ENCODE measurements at regions not wholly inside any gene's neighbourhood (a gene's known extent, or its start where the extent isn't known, plus 50 kb on each side); places are given as distances from the start of the nearest gene placed in this dataset.
"Not testable (repeated sequence)": the region's sequence is repeated elsewhere in the genome, so short reads cannot be mapped to it uniquely, and the experiment has no call there.

DNA sequence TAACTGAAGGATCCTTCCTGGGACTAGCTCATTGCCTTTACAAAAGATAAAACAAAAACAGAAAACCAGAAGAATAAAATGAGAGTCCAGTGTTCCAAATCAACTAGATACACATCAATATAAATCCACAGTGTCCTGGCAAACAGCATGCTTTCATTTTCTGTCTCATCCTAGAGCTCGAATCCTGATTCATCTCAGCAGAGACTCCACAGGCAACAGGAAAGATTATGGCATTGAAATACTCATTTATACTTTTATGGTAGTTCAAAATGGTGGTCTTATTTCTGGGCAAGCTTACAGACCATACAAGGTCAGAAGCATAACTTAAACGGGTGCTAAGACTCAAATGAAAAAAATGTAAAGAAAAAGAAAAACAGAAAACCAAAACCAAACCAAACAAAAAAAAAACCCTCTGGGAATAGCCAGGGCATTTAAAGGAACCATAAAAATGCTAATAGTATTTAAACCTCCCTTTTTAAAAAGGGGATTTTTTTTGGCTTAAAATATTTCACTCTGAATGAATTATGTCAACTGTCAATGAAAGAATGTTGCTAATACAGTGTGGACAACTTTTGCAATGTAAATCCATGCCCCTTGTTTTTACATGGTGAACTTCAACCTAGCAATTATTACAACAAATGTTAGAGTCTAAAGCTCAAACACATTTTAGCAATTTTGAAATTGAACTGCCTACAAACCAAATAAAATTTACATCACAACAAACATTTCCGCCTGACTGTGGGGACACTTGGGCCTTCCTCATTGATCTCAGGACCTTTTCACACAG lies 57.9 kb downstream of the GPR101 start:
- intact Hi-C loops (cut with DNase I) = no loop called here
- no peak for DNase-seq

DNA sequence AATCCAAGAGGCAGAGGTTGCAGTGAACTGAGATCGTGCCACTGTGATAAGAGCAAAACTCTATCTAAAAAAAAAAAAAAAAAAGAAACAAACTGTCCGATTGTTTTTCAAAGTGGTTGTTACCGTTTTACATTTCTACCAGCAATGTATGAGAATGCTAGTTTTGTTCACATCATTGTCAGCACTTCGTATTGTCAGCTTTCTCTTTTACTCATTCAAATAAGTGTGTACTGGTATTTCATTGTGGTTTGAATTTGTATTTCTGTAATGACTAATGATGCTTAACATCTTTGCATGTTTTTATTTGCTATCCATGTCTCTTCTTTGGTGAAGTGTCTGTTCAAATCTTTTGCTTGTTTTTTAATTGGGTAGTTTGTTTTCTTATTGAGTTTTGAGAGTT lies 65.8 kb downstream of the GPR101 start:
- intact Hi-C loops (cut with DNase I) = no loop called here
- DNase-seq = no peak

DNA sequence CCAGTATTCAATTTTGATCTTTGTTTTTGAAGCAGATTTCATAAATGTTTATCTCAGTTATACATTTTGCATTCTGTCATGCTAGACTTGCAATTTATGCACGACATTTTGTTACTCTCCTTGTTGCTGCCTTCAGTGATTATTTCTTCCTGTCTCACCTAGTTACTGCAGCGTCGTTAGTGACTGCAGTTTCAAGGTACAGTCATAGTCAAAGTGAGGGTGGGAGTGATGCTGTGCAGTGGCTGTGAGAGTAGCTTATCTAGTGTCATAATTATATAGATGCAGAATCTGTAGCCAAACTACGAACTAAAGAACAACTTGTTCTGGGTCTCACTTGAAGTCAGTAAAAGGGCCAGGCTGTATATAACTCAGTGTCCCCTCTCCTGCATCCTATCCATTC lies 69.8 kb downstream of the GPR101 start:
- intact Hi-C loops (cut with DNase I) = no loop called here
- no peak for DNase-seq

DNA sequence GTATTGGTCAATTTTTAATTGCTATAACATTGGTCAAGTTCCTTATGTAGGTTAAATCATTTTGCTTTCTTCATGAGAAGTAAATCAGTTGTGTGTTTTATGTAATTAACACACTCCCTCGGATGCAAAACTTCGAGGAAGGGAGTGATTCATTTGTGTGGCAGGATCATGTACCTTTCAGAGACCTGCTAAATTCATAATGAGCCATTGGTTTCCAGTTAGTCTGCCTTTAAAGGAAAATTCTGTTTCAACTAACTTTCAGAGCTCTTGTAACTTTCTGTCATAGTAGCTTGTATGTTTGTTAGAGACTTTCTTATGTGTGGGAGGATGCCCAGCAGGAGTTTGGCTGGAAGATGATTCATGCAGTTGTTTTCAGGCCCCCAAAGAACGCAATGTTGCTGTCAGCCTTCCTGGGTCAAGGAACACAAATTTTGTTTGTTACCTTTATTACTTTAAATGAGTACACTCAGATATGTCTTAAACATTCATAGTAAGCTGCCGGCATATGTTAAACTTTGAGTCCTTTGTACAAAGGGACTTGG lies 72.1 kb downstream of the GPR101 start:
- intact Hi-C loops (cut with DNase I) = no loop called here
- no peak for DNase-seq

DNA sequence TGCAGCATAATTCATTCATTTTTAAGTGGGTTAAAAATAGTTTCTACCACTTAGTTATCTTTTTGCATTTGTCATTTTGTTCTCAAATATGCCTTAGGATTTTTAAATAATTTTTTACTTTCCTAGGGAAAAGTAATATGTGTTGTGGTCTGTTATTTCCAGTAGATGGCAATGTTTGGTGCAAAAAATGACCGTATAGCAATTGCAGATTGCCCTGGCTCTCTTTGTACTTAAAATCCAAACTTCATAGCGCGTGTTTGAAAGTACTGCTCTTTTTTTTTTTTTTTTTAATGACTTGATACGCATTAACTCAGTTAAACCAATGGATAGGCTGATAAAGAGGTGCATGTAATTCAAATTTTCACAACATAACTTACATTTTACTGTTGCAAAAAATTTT lies 74.4 kb upstream of the RBMX start:
- DNase-seq = no peak
- intact Hi-C loops (cut with DNase I) = loop anchor here (5.0 to 10.0 kb wide), 2 partner anchors 97 to 240 kb away; no protein-coding TSS in a partner anchor

DNA sequence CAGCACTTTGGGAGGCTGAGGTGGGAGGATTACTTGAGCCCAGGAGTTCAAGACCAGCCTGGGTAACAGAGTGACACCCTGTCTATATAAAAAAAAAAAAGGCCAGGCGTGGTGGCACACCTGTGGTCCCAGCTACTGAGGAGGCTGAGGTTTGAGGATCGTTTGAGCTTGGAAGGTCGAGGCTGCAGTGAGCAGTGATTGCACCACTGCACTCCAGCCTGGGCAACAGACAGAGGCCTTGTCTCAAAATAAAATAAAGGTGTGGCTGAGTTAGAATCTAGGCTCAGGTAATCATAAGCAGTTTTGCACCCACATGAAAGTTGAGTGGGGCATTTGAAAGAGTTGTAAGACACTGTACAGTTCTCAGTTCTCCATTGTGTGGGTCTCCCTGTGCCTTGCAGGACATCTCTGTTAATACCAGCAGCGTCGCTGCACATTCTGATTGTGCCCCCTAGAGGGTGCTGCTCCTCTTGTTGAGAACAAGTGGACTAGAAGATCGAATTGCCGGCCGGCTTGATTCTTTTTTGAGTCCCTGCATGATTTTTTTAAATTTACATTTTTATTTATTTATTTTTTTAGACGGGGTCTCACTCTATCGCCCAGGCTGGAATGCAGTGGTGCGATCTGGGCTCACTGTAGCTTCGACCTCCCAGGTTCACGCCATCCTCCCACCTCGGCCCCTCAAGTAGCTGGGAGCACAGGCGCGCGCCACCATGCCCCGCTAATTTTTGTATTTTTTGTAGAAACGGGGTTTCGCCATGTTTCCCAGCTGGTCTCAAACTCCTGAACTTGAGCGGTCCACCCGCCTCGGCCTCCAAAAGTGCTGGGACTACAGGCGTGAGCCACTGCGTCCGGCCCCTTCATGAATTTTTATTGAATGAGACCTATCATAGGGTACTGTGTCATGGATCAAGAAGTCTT lies 73.6 kb upstream of the RBMX start:
- intact Hi-C loops (cut with DNase I) = loop anchor here (10.0 kb wide), 1 partner anchor 241 kb away; no protein-coding TSS in a partner anchor
- DNase-seq = peak; percentile 22 to 93 (median 60)

DNA sequence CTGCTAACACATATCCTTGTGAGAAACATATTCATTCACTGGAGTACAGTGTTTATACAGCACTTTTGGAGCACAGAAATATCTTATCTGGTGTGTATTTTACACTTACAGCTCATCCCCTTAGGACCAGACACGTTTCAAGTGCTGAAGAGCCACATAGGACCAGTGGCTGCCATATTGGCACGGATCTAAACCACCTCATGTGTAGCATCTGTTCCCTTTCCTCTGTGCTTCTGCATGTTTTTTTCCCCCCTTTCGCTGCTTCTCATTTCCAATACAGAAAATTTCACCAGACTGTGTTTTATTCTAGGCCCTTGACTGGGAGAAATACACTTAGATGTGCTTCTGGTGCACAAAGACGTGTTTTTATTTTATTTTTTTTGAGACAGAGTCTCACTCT lies 69.7 kb upstream of the RBMX start:
- intact Hi-C loops (cut with DNase I) = loop anchor here (10.0 kb wide), 1 partner anchor 245 kb away; no protein-coding TSS in a partner anchor
- DNase-seq = no peak

DNA sequence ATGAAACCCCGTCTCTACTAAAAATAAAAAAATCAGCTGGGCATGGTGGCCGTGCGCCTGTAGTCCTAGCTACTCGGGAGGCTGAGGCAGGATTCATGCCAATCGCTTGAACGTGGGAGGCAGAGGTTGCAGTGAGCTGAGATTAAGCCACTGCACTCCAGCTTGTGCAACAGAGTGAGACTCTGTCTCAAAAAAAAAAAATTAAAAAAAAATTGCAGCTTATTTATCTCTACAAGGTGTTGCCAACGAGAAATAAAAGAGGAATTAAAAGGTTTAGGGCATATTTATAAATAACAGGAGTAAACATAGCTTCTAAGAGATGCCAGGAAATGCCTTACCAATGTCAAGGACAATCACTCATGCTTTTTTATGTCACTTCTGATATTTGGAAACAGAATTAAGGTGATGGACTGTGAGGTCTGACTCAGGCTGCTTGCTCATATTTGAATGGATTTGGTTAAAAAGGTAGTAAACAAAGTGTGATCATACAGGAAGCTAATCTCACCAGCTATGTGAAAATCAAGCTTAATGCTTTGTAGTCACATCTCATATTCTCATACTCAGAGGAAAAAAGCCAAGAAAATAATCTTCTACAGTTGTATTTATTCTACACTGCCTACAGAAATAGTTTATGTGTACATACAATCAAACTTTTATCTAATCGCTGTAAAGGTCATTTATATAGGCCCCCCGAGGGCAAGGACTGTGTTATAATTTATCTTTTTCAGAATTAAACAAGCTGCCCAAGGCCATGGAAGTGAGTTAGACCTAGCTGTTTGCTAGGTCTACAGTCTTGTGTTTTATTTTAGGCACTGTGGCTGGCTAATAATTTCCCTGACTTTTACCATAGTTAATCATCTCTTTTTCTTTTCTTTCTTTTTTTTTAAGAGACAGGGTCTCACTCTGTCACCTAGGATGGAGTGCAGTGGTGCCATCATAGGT lies 61.1 kb upstream of the RBMX start:
- intact Hi-C loops (cut with DNase I) = no loop called here
- no peak for DNase-seq

DNA sequence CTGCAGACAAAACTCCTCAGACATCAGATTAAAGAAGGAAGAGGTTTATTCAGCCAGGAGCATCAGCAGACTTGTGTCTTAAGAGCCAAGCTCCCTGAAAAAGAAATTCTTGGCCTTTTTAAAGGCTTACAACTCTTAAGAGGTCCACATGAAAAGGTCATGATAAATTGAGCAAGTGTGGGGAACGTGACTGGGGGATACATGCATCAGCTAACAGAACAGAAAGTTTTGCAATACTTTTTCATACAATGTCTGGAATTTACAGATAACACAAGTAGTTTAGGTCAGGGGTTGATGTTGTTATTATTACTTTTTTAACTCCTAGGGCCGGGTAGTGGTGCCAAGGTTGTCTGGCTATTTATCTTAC lies 55.6 kb upstream of the RBMX start:
- intact Hi-C loops (cut with DNase I) = no loop called here
- DNase-seq = no peak

DNA sequence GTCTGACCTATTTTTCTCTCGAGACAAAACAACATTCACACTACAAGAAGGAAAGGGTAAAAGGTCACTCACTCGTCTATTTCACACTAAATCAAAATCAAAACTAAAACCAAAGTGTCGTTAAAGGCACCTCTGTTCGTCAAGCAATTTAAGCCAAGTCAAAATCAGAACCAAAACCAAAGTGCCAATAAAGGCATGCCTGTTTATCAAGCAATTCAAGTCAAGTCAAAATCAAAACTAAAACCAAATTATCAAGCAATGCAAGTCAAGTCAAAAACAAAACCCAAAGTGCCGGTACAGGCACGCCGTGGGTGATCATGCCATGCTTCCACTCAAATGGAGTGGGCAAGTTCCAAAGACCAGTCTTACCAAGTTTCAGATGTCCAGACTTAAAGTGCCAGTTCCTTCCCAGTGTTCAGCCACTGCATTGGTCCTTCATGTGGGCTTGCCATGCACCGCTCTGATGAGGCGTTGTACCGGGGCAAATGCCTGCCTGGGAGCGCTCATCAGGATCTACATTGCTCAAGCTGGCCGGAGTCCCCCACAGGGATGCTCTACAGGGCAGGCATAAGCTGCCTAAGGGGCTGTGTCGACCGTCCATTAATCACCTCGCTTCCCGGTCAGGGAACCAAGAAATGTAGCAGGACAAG lies 55.1 kb upstream of the RBMX start:
- intact Hi-C loops (cut with DNase I); DNase-seq: not testable (repeated sequence)

DNA sequence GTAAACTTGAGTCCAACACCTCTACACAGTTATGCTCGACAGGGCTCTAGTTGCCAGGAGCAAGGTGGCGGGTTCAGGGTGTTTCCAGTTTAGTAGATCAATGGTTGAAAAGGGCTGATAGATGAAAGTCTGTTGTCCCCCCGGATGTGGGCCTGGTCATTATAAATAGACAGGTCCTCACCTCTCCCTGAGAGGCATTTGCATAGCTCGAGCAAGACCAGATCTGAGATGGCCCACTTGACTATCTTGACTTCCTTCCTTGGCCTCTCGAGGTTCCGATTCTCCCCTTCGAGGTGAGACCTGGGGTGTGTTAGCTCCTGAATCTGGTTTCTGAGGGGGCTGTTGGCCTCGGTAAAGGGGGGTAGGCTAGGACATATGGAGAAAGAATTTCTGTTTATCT lies 54.1 kb upstream of the RBMX start:
- DNase-seq; intact Hi-C loops (cut with DNase I): not testable (repeated sequence)

DNA sequence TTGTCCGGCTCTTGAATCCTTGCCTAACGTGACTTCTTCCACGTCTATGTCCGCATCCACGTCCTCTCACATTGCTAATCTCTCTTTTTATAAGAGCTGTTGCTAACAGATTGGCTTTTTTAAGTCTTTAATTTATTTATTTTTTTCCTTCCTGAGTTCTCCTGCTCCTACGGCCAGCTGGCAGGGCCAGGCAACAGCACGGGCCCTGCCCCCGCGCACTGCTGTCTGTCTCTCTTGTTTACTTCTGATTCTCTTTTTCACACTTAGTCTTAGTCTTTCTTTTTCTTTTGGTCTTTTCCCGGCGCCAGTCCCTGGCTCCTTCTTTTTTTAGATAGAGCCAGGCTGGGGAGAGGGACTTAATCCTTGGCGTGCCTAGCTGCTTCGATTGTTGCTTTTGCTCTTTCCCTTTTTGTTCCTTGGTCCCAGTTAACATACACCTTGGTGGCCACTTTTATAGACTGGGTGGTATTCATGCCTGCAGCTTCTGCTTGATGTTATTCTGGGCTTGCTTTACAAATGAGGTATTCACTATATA lies 53.2 kb upstream of the RBMX start:
- intact Hi-C loops (cut with DNase I) = no loop called here
- no peak for DNase-seq

DNA sequence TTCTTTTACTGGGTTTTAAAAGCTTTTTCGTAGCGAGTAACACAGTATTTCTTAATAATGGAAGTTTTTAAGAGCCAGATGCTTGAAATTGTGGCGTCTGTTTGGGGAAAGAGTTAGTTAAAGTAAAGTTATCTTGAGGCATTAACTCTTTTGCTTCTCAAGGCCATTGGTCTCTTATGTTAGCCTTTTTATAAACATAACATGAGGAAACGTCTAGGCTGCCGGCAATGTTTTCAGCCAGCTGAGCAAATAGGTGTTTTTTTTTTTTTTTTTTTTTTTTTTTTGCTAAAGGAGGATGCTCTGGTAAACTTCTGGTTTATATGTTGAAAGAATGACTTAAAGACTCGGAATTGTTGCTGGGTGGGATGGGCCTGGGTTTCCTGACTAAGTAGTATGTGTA lies 51.1 kb upstream of the RBMX start:
- DNase-seq = no peak
- intact Hi-C loops (cut with DNase I) = no loop called here
